ENCODE measurements at regions not wholly inside any gene's neighbourhood (a gene's known extent, or its start where the extent isn't known, plus 50 kb on each side); places are given as distances from the start of the nearest gene placed in this dataset.

GRCh38 chr2:14572633-14573032, 59.9 kb upstream of the LRATD1 start:
- TF ChIP-seq CTCF (IDR thresholded peaks at IDR 0.05) (no peak), NFE2L2 (conservative IDR thresholded peaks at IDR 0.05; ENCODE audit: low read length) (no peak), RNF2 (IDR thresholded peaks at IDR 0.05; ENCODE audit: borderline replicate concordance, low read depth) (no peak), HDAC2 (IDR thresholded peaks at IDR 0.05) (no peak), CHD2 (IDR thresholded peaks at IDR 0.05; ENCODE audit: low read length, partially characterized antibody) (no peak), POLR2A (IDR thresholded peaks at IDR 0.05; ENCODE audit: low read length) (no peak), PHF8 (IDR thresholded peaks at IDR 0.05; ENCODE audit: borderline replicate concordance, low read depth) (no peak), BCL3 (IDR thresholded peaks at IDR 0.05) (no peak)

All from A549 (cell line).